GM18870 (cell line): ENCODE measurements at regions not wholly inside any gene's neighbourhood (a gene's known extent, or its start where the extent isn't known, plus 50 kb on each side); places are given as distances from the start of the nearest gene placed in this dataset.

ENCODE experiments used
- ATAC-seq: cut with Tn5 transposase; IDR thresholded peaks from one replicate; pipeline ENCODE4 v1.9.1; 2021; ENCODE audit warnings: moderate library complexity; ENCODE audit not compliant: unreplicated experiment

GRCh38 chr5:8870349-8870958 lies 675.4 kb downstream of the SEMA5A start:
- ATAC-seq, result no peak

GRCh38 chr5:8870959-8871355 lies 674.9 kb downstream of the SEMA5A start:
- no peak for ATAC-seq

- ATAC-seq, result no peak
Observed at GRCh38 chr5:8871446-8871845, 674.4 kb downstream of the SEMA5A start.

- no peak for ATAC-seq
Observed at GRCh38 chr5:8875722-8876121, 670.2 kb downstream of the SEMA5A start.

- ATAC-seq, result peak; percentile 98
Observed at GRCh38 chr5:8879248-8879647, 666.6 kb downstream of the SEMA5A start.

GRCh38 chr5:8884029-8884428 lies 661.8 kb downstream of the SEMA5A start:
- no peak for ATAC-seq

GRCh38 chr5:8892926-8893325 lies 652.9 kb downstream of the SEMA5A start:
- ATAC-seq, result no peak

- no peak for ATAC-seq
Observed at GRCh38 chr5:8894031-8894430, 651.8 kb downstream of the SEMA5A start.

- ATAC-seq, result no peak
Observed at GRCh38 chr5:8895062-8895461, 650.8 kb downstream of the SEMA5A start.

- no peak for ATAC-seq
Observed at GRCh38 chr5:8895599-8895998, 650.3 kb downstream of the SEMA5A start.

- ATAC-seq, result no peak
Observed at GRCh38 chr5:8897316-8897715, 648.6 kb downstream of the SEMA5A start.

- ATAC-seq, result no peak
Observed at GRCh38 chr5:8905021-8905420, 640.9 kb downstream of the SEMA5A start.

- no peak for ATAC-seq
Observed at GRCh38 chr5:8906303-8906967, 639.4 kb downstream of the SEMA5A start.

GRCh38 chr5:8907168-8907868 lies 638.6 kb downstream of the SEMA5A start:
- no peak for ATAC-seq

GRCh38 chr5:8908055-8908683 lies 637.7 kb downstream of the SEMA5A start:
- no peak for ATAC-seq

GRCh38 chr5:8912106-8912505 lies 633.8 kb downstream of the SEMA5A start:
- ATAC-seq, result no peak

GRCh38 chr5:8913522-8913921 lies 632.4 kb downstream of the SEMA5A start:
- peak; percentile 80 for ATAC-seq

GRCh38 chr5:8919096-8919495 lies 626.8 kb downstream of the SEMA5A start:
- ATAC-seq, result no peak

GRCh38 chr5:8923526-8923925 lies 622.3 kb downstream of the SEMA5A start:
- no peak for ATAC-seq

- no peak for ATAC-seq
Observed at GRCh38 chr5:8924054-8924793, 621.7 kb downstream of the SEMA5A start.

- ATAC-seq, result no peak
Observed at GRCh38 chr5:8930021-8930420, 615.9 kb downstream of the SEMA5A start.
